Suprapubic skin (tissue), 4 donors: ENCODE measurements at regions not wholly inside any gene's neighbourhood (a gene's known extent, or its start where the extent isn't known, plus 50 kb on each side); places are given as distances from the start of the nearest gene placed in this dataset.

Experiments used
- CTCF ChIP-seq, 2 donors: fragments of 200-600 bp in 1 of 2; fragments of 450-650 bp in 1 of 2; sonication (generic) in 1 of 2; IDR thresholded peaks; one replicate each; pipeline ENCODE4 v1.5.1; 2016 to 2019; ENCODE audit warnings: antibody characterized with exemption in 2 of 2, mild to moderate bottlenecking in 1 of 2, moderate library complexity in 1 of 2
- EP300 ChIP-seq: sonication (generic); formaldehyde crosslinking; IDR thresholded peaks from one replicate; pipeline ENCODE4 v1.6.1; 2017; ENCODE audit warnings: antibody characterized with exemption
- POLR2A ChIP-seq, 2 donors: fragments of 450-650 bp; IDR thresholded peaks; one replicate each; pipeline ENCODE4 v1.6.1; 2017; ENCODE audit warnings: antibody characterized with exemption in 2 of 2, mild to moderate bottlenecking in 2 of 2, moderate library complexity in 2 of 2
- POLR2AphosphoS5 ChIP-seq, 3 donors: sonication (generic); formaldehyde crosslinking; IDR thresholded peaks; one replicate each; pipeline ENCODE4 v1.6.1; 2017; ENCODE audit warnings: antibody characterized with exemption in 3 of 3

GRCh38 chr15:37516621-37517020, 416.3 kb upstream of the MEIS2 start:
- TF ChIP-seq CTCF (IDR thresholded peaks at IDR 0.05) (no peak), POLR2A (IDR thresholded peaks at IDR 0.05) (no peak), EP300 (no peak), POLR2AphosphoS5 (IDR thresholded peaks at IDR 0.05) (no peak)
